HepG2 (cell line): ENCODE measurements at regions not wholly inside any gene's neighbourhood (a gene's known extent, or its start where the extent isn't known, plus 50 kb on each side); places are given as distances from the start of the nearest gene placed in this dataset.

Source experiments
- EZH2 ChIP-seq: conservative IDR thresholded peaks from 2 replicates; pipeline ENCODE4 v1.6.1; 2012; ENCODE audit warnings: mild to moderate bottlenecking, low read depth, low read length, moderate library complexity
- FOXK2 ChIP-seq: fragments of 450-650 bp; IDR thresholded peaks from 2 replicates; pipeline ENCODE4 v1.6.1; 2016
- ISL2 ChIP-seq: sonication (generic); formaldehyde crosslinking; IDR thresholded peaks from 2 replicates; pipeline ENCODE4 v1.5.0; 2020; ENCODE audit warnings: missing genetic modification reagents
- MTF1 ChIP-seq: sonication (generic); formaldehyde crosslinking; IDR thresholded peaks from 2 replicates; pipeline ENCODE4 v1.5.0; 2020; ENCODE audit warnings: missing genetic modification reagents
- RAD51 ChIP-seq: fragments of 450-650 bp; IDR thresholded peaks from 2 replicates; pipeline ENCODE4 v1.6.1; 2016; ENCODE audit warnings: borderline replicate concordance
- REL ChIP-seq: sonication (generic); formaldehyde crosslinking; conservative IDR thresholded peaks from 2 replicates; pipeline ENCODE4 v1.8.0; 2022; ENCODE audit warnings: mild to moderate bottlenecking, missing genetic modification reagents, moderate library complexity
- SMARCE1 ChIP-seq: fragments of 450-650 bp; IDR thresholded peaks from 2 replicates; pipeline ENCODE4 v1.6.1; 2017; ENCODE audit warnings: borderline replicate concordance
- STAG1 ChIP-seq: sonication (generic); formaldehyde crosslinking; IDR thresholded peaks from 2 replicates; pipeline ENCODE4 v1.4.0; 2020; ENCODE audit warnings: missing genetic modification reagents
- ZEB1 ChIP-seq: IDR thresholded peaks from 2 replicates; pipeline ENCODE4 v1.6.1; 2012; ENCODE audit warnings: mild to moderate bottlenecking, low read depth, inconsistent platforms; ENCODE audit not compliant: insufficient replicate concordance
- ZNF17 ChIP-seq: sonication (generic); formaldehyde crosslinking; IDR thresholded peaks from 2 replicates; pipeline ENCODE4 v1.5.0; 2020; ENCODE audit warnings: mild to moderate bottlenecking, missing genetic modification reagents
- ZNF317 ChIP-seq: sonication (generic); formaldehyde crosslinking; IDR thresholded peaks from 2 replicates; pipeline ENCODE4 v1.5.0; 2020; ENCODE audit warnings: mild to moderate bottlenecking, missing genetic modification reagents
- ZNF33B ChIP-seq: sonication (generic); formaldehyde crosslinking; IDR thresholded peaks from 2 replicates; pipeline ENCODE4 v1.5.1; 2020; ENCODE audit warnings: mild to moderate bottlenecking, missing genetic modification reagents
- ZNF567 ChIP-seq: sonication (generic); formaldehyde crosslinking; IDR thresholded peaks from 2 replicates; pipeline ENCODE4 v1.8.1; 2023; ENCODE audit warnings: mild to moderate bottlenecking, missing genetic modification reagents, borderline replicate concordance
- ZNF629 ChIP-seq: sonication (generic); formaldehyde crosslinking; conservative IDR thresholded peaks from 2 replicates; pipeline ENCODE4 v1.5.0; 2020; ENCODE audit warnings: missing genetic modification reagents
- ZNF782 ChIP-seq: sonication (generic); formaldehyde crosslinking; IDR thresholded peaks from 2 replicates; pipeline ENCODE4 v1.4.0; 2020; ENCODE audit warnings: missing genetic modification reagents, mild to moderate bottlenecking, borderline replicate concordance
- TF ChIP-seq, protein P1 (sequence below): sonication (generic); formaldehyde crosslinking; IDR thresholded peaks from 2 replicates; pipeline ENCODE4 v1.4.0; 2020; ENCODE audit warnings: missing genetic modification reagents, borderline replicate concordance
- TF ChIP-seq, protein P2 (sequence below): sonication (generic); formaldehyde crosslinking; IDR thresholded peaks from 2 replicates; pipeline ENCODE4 v1.8.1; 2023; ENCODE audit warnings: mild to moderate bottlenecking, moderate library complexity, missing genetic modification reagents
- TF ChIP-seq, protein P3 (sequence below): sonication (generic); formaldehyde crosslinking; IDR thresholded peaks from 2 replicates; pipeline ENCODE4 v1.8.1; 2022; ENCODE audit warnings: mild to moderate bottlenecking, missing genetic modification reagents
- TF ChIP-seq, protein P4 (sequence below): sonication (generic); formaldehyde crosslinking; IDR thresholded peaks from 2 replicates; pipeline ENCODE4 v1.5.1; 2020; ENCODE audit warnings: mild to moderate bottlenecking, missing genetic modification reagents, borderline replicate concordance

DNA sequence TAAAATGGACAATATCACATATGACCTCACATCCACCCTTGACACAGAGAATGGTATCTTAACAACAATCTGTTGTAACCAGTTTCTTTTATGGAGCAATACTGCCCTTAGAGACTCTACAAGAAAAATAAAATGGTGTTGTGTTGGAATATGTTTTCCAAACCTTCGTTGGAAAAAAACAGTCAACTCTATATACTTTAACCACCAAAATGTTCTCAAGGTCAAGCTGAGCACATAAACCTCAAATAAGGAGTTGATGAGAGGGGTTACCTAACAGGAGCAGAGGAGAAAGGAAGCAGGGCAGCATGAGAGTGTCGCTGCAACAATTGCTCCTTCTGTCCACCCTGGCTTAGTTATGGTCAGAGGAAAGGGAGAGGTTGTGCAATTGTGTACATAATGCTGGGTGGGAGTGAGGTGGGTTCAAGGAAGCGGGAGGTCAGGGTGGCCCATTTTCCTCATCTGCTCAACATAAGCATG is 179.2 kb upstream of the BMP4 start (continued):
- TF ChIP-seq ZNF567 (no peak), ZNF317 (CRISPR knock-in tag) (no peak; the same call in 1 of the 2 replicates), FOXK2 (no peak), ZEB1 (no peak), ZNF33B (CRISPR knock-in tag) (no peak), ISL2 (CRISPR knock-in tag) (peak; percentile 97), STAG1 (CRISPR knock-in tag) (peak; percentile 31; the same call in 1 of the 2 replicates), RAD51 (no peak), ZNF782 (CRISPR knock-in tag) (no peak), EZH2 (no peak), ZNF17 (no peak), MTF1 (no peak), ZNF629 (CRISPR knock-in tag) (0 out of 2 replicates have a peak, but pooled peaks have one; percentile 37), SMARCE1 (no peak), REL (CRISPR knock-in tag) (no peak)
- TF ChIP-seq, protein P1, sequence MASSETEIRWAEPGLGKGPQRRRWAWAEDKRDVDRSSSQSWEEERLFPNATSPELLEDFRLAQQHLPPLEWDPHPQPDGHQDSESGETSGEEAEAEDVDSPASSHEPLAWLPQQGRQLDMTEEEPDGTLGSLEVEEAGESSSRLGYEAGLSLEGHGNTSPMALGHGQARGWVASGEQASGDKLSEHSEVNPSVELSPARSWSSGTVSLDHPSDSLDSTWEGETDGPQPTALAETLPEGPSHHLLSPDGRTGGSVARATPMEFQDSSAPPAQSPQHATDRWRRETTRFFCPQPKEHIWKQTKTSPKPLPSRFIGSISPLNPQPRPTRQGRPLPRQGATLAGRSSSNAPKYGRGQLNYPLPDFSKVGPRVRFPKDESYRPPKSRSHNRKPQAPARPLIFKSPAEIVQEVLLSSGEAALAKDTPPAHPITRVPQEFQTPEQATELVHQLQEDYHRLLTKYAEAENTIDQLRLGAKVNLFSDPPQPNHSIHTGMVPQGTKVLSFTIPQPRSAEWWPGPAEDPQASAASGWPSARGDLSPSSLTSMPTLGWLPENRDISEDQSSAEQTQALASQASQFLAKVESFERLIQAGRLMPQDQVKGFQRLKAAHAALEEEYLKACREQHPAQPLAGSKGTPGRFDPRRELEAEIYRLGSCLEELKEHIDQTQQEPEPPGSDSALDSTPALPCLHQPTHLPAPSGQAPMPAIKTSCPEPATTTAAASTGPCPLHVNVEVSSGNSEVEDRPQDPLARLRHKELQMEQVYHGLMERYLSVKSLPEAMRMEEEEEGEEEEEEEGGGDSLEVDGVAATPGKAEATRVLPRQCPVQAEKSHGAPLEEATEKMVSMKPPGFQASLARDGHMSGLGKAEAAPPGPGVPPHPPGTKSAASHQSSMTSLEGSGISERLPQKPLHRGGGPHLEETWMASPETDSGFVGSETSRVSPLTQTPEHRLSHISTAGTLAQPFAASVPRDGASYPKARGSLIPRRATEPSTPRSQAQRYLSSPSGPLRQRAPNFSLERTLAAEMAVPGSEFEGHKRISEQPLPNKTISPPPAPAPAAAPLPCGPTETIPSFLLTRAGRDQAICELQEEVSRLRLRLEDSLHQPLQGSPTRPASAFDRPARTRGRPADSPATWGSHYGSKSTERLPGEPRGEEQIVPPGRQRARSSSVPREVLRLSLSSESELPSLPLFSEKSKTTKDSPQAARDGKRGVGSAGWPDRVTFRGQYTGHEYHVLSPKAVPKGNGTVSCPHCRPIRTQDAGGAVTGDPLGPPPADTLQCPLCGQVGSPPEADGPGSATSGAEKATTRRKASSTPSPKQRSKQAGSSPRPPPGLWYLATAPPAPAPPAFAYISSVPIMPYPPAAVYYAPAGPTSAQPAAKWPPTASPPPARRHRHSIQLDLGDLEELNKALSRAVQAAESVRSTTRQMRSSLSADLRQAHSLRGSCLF (CRISPR knock-in tag): no peak; the same call in 1 of the 2 replicates
- TF ChIP-seq, protein P2, sequence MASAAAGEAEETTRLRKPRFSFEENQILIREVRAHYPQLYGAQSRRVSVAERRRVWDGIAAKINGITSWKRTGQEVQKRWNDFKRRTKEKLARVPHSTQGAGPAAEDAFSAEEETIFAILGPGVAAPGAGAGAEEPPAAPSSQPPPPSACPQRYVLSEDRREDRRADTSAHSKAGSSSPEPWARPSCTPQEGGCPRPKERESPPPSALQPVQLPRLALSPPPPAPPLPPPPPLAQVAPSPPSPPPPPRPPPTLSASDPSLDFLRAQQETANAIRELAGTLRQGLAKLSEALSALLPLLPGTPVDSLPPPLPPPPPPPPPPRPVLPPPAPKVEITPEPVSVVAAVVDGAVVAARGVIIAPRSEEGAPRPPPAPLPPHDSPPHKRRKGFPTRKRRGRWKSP (CRISPR knock-in tag): peak; percentile 64; the same call in 1 of the 2 replicates
- TF ChIP-seq, protein P3, sequence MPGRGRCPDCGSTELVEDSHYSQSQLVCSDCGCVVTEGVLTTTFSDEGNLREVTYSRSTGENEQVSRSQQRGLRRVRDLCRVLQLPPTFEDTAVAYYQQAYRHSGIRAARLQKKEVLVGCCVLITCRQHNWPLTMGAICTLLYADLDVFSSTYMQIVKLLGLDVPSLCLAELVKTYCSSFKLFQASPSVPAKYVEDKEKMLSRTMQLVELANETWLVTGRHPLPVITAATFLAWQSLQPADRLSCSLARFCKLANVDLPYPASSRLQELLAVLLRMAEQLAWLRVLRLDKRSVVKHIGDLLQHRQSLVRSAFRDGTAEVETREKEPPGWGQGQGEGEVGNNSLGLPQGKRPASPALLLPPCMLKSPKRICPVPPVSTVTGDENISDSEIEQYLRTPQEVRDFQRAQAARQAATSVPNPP: no peak
- TF ChIP-seq, protein P4, sequence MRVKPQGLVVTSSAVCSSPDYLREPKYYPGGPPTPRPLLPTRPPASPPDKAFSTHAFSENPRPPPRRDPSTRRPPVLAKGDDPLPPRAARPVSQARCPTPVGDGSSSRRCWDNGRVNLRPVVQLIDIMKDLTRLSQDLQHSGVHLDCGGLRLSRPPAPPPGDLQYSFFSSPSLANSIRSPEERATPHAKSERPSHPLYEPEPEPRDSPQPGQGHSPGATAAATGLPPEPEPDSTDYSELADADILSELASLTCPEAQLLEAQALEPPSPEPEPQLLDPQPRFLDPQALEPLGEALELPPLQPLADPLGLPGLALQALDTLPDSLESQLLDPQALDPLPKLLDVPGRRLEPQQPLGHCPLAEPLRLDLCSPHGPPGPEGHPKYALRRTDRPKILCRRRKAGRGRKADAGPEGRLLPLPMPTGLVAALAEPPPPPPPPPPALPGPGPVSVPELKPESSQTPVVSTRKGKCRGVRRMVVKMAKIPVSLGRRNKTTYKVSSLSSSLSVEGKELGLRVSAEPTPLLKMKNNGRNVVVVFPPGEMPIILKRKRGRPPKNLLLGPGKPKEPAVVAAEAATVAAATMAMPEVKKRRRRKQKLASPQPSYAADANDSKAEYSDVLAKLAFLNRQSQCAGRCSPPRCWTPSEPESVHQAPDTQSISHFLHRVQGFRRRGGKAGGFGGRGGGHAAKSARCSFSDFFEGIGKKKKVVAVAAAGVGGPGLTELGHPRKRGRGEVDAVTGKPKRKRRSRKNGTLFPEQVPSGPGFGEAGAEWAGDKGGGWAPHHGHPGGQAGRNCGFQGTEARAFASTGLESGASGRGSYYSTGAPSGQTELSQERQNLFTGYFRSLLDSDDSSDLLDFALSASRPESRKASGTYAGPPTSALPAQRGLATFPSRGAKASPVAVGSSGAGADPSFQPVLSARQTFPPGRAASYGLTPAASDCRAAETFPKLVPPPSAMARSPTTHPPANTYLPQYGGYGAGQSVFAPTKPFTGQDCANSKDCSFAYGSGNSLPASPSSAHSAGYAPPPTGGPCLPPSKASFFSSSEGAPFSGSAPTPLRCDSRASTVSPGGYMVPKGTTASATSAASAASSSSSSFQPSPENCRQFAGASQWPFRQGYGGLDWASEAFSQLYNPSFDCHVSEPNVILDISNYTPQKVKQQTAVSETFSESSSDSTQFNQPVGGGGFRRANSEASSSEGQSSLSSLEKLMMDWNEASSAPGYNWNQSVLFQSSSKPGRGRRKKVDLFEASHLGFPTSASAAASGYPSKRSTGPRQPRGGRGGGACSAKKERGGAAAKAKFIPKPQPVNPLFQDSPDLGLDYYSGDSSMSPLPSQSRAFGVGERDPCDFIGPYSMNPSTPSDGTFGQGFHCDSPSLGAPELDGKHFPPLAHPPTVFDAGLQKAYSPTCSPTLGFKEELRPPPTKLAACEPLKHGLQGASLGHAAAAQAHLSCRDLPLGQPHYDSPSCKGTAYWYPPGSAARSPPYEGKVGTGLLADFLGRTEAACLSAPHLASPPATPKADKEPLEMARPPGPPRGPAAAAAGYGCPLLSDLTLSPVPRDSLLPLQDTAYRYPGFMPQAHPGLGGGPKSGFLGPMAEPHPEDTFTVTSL (CRISPR knock-in tag): peak; percentile 67; the same call in 1 of the 2 replicates
